Jurkat, Clone E6-1 (cell line): ENCODE measurements at regions not wholly inside any gene's neighbourhood (a gene's known extent, or its start where the extent isn't known, plus 50 kb on each side); places are given as distances from the start of the nearest gene placed in this dataset.

Experiments used
- DNase-seq: peaks from one replicate; pipeline ENCODE4 v3.0.0-alpha.2; 2011; ENCODE audit warnings: low read depth, low spot score
- H3K4me3 ChIP-seq: 2 replicates; pipeline ENCODE4 v1.5.1; 2011; ENCODE audit warnings: mild to moderate bottlenecking, low read length, control low read depth, moderate library complexity

GRCh38 chr5:155898284-155898683 lies 428.7 kb upstream of the SGCD start:
- H3K4me3 ChIP-seq, result no peak overlapping the region
- DNase-seq, result no peak

- H3K4me3 ChIP-seq, result no peak overlapping the region
- no peak for DNase-seq
Measured at GRCh38 chr5:155903791-155904190, 423.2 kb upstream of the SGCD start.

DNA sequence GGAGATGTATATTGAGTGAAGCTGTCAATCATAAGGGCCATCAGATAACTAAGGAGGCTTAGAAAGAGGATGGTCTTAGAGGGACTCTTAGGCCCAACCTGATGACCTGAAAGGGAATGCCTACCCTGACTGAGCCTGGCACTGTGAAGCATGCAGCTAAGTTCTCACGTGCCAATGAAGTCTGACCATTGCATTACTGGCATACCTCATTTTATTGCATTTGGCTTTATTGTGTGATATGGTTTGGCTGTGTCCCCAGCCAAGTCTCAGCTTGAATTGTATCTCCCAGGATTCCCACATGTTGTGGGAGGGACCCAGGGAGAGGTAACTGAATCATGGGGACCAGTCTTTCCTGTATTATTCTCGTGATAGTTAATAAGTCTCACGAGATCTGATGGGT lies 421.6 kb upstream of the SGCD start:
- DNase-seq, result no peak
- H3K4me3 ChIP-seq, result no peak overlapping the region

GRCh38 chr5:155906046-155906445 lies 420.9 kb upstream of the SGCD start:
- DNase-seq, result peak; percentile 4
- H3K4me3 ChIP-seq, result no peak overlapping the region

GRCh38 chr5:155908543-155908942 lies 418.4 kb upstream of the SGCD start:
- no peak overlapping the region for H3K4me3 ChIP-seq
- DNase-seq, result no peak

DNA sequence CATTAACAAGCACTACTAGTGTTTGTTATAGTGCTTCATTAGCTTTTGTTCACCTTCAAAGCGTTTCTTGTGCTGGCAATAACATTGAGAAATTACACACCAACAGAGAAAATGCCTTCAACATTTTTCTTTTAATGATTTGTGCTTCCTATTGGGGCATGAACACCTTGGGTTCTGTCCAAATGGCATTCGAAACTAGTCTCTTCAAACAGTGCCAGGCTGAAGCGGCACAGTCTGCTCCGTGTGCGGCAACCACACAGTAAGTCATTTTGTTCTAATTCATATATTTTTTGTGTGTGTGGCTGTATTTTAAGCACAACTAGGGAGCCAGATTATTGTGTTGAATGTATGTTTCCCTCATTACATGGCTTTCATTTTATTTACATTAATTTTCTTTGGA lies 414.7 kb upstream of the SGCD start:
- H3K4me3 ChIP-seq, result no peak overlapping the region
- DNase-seq, result no peak

GRCh38 chr5:155914766-155915165 lies 412.2 kb upstream of the SGCD start:
- DNase-seq, result no peak
- no peak overlapping the region for H3K4me3 ChIP-seq

DNA sequence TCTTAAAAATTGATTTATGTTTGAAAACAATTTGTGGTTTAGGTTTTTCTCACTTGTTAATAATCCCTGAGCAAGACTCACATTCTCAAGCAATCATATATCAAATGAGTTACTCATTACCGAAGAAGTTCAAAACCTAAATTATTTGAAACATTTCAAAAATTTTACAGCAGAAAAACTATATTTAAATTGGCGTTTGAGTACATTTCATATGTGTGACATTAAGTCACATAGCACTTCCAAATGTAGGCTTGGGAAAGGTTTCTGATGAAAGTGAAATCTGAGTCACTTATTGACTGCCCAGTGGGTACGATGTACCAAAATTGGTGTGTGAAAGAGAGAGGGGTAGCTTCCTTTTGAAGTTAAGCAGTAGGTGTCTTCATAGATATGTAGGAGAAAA lies 411.4 kb upstream of the SGCD start:
- no peak overlapping the region for H3K4me3 ChIP-seq
- no peak for DNase-seq

DNA sequence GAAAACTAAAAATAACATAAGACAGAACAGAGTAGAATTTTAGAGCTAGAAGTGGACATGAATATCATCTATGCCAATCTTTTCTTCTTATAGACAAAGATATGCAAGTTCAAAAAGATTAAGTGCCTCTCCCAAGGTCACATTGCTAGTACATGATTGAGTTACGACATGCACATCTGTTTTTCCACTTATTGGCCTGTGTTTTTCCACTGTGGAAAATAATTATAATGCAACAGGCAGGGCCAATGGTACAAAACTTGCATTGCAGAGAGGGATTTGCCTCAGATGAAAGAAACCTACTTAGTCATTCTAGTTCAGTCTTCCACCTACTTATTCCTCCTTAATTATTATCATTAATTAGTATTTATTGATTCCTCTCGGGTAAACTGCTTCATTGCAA lies 407.8 kb upstream of the SGCD start:
- H3K4me3 ChIP-seq, result no peak overlapping the region
- DNase-seq, result no peak

- H3K4me3 ChIP-seq, result no peak overlapping the region
- no peak for DNase-seq
Measured at GRCh38 chr5:155919725-155920124, 407.2 kb upstream of the SGCD start.

DNA sequence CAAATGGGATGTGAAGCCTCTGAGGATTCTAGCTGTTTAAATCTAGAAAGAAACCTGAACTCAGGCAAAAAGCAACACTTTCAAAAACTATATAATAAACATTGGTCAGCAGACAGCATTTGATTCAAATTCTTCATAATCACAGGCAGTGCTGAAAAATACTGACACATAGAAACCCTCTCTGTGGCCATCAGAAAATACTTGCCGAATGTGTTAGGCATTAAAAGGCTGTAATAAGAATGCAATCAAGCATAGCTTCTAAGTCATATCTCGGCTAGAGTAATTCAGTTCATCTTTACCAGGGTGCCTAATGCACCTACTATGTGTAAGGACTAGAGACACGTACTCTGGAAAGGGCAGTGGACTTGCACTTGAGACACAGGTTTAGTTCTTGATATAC lies 405.3 kb upstream of the SGCD start:
- H3K4me3 ChIP-seq, result no peak overlapping the region
- no peak for DNase-seq

- DNase-seq, result no peak
- no peak overlapping the region for H3K4me3 ChIP-seq
Measured at GRCh38 chr5:155923784-155924183, 403.2 kb upstream of the SGCD start.

- H3K4me3 ChIP-seq, result no peak overlapping the region
- no peak for DNase-seq
Measured at GRCh38 chr5:155926031-155926430, 400.9 kb upstream of the SGCD start.

DNA sequence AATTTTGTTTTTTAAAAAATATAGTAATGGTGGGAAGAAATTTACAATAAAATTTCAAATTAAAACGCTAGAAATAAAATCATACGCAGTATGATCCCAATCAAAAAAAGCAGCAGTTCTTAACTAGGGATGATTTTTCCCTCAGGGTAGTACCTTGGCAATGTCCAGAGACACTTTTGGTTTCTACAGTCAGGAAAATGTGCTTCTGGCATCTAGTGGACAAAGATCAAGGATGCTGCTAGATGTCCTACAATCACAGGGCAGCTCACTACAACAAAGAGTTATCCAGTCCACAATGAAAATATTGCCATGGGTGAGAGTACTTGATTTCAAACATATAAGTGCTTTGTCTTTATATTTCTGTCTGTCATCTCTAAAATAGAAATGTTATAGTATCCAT lies 400.2 kb upstream of the SGCD start:
- no peak overlapping the region for H3K4me3 ChIP-seq
- DNase-seq, result no peak

GRCh38 chr5:155929112-155929511 lies 397.9 kb upstream of the SGCD start:
- DNase-seq, result no peak
- H3K4me3 ChIP-seq, result no peak overlapping the region

GRCh38 chr5:155934964-155935363 lies 392.0 kb upstream of the SGCD start:
- H3K4me3 ChIP-seq, result no peak overlapping the region
- no peak for DNase-seq

DNA sequence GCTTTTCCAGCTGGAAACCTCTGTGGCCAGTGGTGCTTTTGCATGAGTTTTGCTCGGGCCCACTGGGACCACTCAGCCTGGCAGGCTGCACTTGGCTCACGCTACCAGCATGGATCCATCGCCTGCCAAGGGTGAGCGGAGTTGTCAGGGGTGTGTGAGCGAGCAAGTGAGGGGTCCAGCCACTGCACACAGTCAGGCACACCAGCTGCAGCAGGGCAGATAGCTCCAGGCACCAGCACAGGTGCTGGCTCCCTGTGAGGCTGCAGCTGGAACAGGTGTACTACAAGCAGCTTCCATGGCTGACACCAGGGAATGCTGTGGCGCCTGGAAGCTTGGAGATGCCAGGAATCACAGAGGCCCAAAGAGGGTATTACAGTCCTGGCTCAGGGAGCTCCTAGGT lies 391.2 kb upstream of the SGCD start:
- H3K4me3 ChIP-seq, result no peak overlapping the region
- no peak for DNase-seq

DNA sequence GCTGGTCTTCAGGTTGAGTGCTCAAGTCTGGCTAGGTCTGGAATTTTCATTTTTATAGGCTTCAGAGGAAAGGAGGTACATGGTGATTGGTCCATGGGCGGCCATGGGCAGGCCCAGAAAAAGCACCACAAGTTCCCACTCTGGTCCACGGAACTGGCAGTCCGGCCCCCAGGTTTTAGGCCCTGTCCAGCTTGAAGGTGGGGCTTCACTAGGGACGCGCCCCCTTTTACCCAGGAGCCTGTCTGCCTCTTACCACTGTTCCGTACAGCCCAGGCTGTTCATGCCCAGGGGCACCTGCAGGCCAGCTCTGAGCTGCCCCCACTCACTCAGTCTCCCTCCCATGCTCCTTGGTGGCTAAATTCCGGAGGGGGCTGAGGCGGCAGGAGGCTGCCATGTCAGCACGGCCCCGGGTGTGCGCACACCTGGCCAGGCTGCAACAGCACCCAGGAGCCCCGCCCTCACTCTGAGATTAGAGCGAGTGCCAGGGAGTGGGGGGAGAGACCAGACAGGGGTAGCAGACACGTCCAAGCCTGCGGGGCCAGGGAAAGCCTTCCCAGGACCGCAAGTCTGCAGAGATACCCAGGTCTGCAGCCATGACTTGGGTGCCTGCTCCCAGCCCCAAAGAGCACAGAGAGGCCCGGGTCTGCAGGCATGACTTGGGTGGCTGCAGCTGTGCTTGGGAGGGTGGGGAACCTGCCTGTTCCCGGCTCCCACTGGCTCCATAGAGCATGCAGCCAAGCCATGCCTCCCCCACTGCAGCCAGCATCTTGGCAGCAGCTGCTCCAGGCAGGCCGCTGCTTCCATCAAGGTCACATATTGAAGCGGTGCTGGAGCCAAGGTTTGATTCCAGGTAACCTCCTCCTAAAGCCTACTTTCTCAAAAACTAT lies 390.2 kb upstream of the SGCD start:
- no peak for DNase-seq
- H3K4me3 ChIP-seq, result no peak overlapping the region

DNA sequence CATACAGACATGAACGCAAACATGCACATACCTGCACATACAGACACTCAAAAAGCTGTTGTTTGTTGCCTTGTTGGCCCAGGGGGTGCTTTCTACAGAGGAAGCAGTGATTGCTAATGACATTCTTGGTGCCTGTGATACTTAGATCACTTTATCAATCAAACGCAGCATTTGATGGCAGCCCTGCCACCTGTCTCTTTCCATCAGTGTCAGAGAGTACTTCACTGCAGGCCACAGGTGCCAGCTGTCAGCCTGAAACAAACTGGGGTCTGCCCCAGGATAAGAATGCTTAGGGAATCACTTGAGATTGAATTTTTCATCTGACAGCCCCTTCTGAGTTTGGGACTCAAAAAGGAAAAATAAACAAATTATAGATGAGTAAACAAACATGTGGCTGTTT lies 388.9 kb upstream of the SGCD start:
- H3K4me3 ChIP-seq, result no peak overlapping the region
- DNase-seq, result no peak

GRCh38 chr5:155941340-155941739 lies 385.6 kb upstream of the SGCD start:
- no peak for DNase-seq
- no peak overlapping the region for H3K4me3 ChIP-seq
